ENCODE measurements at regions not wholly inside any gene's neighbourhood (a gene's known extent, or its start where the extent isn't known, plus 50 kb on each side); places are given as distances from the start of the nearest gene placed in this dataset.

DNA sequence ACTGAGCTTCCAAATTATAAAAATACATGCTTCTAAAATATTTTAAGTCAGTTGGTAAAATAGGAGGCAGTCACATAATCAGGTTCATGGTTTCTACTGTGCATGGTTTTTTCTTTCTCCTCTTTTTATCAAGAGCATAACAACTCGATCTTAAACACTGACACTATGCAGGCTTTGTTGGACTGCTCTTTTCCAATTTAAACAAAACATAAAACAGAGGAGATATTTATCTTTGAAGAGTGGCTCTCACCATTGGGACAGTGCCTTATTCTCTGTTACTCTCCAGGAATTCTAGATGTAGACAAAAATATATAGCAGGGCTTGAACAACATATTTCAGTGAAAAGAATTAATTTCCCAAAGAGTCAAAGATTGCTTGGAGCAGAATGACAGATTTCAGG lies 883.5 kb upstream of the ADGRL2 start:
- DNase-seq (no peak), ATAC-seq (no peak)
- no peak overlapping the region for H3K27ac ChIP-seq
- intact Hi-C loops (cut with DNase I), result no loop called here
- TF ChIP-seq CTCF (IDR thresholded peaks at IDR 0.05), result no peak
- no peak overlapping the region for H3K4me3 ChIP-seq
- H3K4me1 ChIP-seq, result no peaks in the 10 kb centered on the region
- no peaks in the 10 kb centered on the region for H3K27me3 ChIP-seq
- 28 to 32% methylated on average over 1 of the region's 1 CpG for WGBS, 2 donors
- H3K36me3 ChIP-seq, result no peaks in the 10 kb centered on the region
- H3K9me3 ChIP-seq, result no peaks in the 10 kb centered on the region

- Histone ChIP-seq H3K9me3 (no peaks in the 10 kb centered on the region), H3K27me3 (no peaks in the 10 kb centered on the region), H3K27ac (no peak overlapping the region), H3K4me3 (no peak overlapping the region), H3K36me3 (no peaks in the 10 kb centered on the region), H3K4me1 (no peaks in the 10 kb centered on the region)
- ATAC-seq (no peak), DNase-seq (no peak)
- intact Hi-C loops (cut with DNase I), result no loop called here
- TF ChIP-seq CTCF (IDR thresholded peaks at IDR 0.05), result no peak
Observed at GRCh38 chr1:80915491-80915890, 885.2 kb upstream of the ADGRL2 start.

- H3K4me1 ChIP-seq, result no peaks in the 10 kb centered on the region
- intact Hi-C loops (cut with DNase I), result no loop called here
- H3K9me3 ChIP-seq, result no peaks in the 10 kb centered on the region
- ATAC-seq (no peak), DNase-seq (no peak)
- no peaks in the 10 kb centered on the region for H3K27me3 ChIP-seq
- H3K36me3 ChIP-seq, result no peaks in the 10 kb centered on the region
- H3K27ac ChIP-seq, result no peak overlapping the region
- WGBS, 2 donors, result 91 to 94% methylated on average over 2 of the region's 2 CpGs
- no peak overlapping the region for H3K4me3 ChIP-seq
- TF ChIP-seq CTCF (IDR thresholded peaks at IDR 0.05), result no peak
Observed at GRCh38 chr1:80910426-80910825, 890.3 kb upstream of the ADGRL2 start.

DNA sequence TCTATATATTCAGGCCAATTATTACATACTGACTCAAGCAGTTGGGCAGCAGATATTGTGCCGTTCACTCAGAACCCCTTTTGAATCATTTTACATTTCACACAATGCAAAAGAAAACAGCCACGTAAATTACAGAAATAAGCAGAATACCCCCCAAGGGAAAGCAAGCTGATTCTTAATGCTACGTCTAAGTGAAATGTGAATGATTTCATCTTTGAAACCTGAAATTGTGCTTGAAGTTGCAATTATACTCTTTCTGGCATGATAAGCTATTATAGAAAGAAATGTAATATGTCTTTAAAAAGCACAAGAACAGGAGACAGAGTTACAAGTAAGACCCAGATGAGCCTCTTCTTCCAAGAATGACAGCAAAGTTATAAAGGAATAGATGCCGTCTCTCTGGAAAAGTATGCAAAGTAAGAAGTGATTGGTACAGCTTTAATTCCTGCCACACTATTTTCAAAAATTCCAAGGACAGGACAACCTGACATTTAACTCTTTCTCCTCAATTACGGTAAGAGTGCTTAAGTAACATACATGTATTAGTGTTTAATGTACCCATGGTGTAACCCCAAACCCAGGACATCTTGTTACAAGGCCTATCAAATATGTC lies 891.5 kb upstream of the ADGRL2 start:
- Histone ChIP-seq H3K9me3 (no peaks in the 10 kb centered on the region), H3K27ac (no peak overlapping the region), H3K4me3 (no peak overlapping the region), H3K36me3 (no peaks in the 10 kb centered on the region), H3K27me3 (no peaks in the 10 kb centered on the region), H3K4me1 (no peaks in the 10 kb centered on the region)
- DNase-seq, result no peak
- no peak for TF ChIP-seq CTCF (IDR thresholded peaks at IDR 0.05)
- ATAC-seq, result no peak
- intact Hi-C loops (cut with DNase I), result no loop called here
- WGBS, 2 donors, result 63 to 70% methylated on average over 5 of the region's 5 CpGs
